ENCODE measurements at regions not wholly inside any gene's neighbourhood (a gene's known extent, or its start where the extent isn't known, plus 50 kb on each side); places are given as distances from the start of the nearest gene placed in this dataset.

- H3K36me3 ChIP-seq, result no peaks in the 10 kb centered on the region
- no peak overlapping the region for H3K27ac ChIP-seq
- no peaks in the 10 kb centered on the region for H3K4me1 ChIP-seq
- TF ChIP-seq, protein P1, sequence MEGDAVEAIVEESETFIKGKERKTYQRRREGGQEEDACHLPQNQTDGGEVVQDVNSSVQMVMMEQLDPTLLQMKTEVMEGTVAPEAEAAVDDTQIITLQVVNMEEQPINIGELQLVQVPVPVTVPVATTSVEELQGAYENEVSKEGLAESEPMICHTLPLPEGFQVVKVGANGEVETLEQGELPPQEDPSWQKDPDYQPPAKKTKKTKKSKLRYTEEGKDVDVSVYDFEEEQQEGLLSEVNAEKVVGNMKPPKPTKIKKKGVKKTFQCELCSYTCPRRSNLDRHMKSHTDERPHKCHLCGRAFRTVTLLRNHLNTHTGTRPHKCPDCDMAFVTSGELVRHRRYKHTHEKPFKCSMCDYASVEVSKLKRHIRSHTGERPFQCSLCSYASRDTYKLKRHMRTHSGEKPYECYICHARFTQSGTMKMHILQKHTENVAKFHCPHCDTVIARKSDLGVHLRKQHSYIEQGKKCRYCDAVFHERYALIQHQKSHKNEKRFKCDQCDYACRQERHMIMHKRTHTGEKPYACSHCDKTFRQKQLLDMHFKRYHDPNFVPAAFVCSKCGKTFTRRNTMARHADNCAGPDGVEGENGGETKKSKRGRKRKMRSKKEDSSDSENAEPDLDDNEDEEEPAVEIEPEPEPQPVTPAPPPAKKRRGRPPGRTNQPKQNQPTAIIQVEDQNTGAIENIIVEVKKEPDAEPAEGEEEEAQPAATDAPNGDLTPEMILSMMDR (IDR thresholded peaks at IDR 0.05), result no peak
- no peak overlapping the region for H3K4me3 ChIP-seq
- no peaks in the 10 kb centered on the region for H3K27me3 ChIP-seq
- no peaks in the 10 kb centered on the region for H3K9me3 ChIP-seq
- DNase-seq, result no peak
Measured at GRCh38 chrY:20968237-20968636, 212.3 kb downstream of the RPS4Y2 start.

GRCh38 chrY:20971371-20971770 is 215.5 kb downstream of the RPS4Y2 start:
- Histone ChIP-seq H3K4me1 (no peaks in the 10 kb centered on the region), H3K27me3 (no peaks in the 10 kb centered on the region), H3K9me3 (no peaks in the 10 kb centered on the region), H3K27ac (no peak overlapping the region), H3K36me3 (no peaks in the 10 kb centered on the region), H3K4me3 (no peak overlapping the region)
- TF ChIP-seq, protein P1 (IDR thresholded peaks at IDR 0.05), result no peak
- no peak for TF ChIP-seq POLR2A (IDR thresholded peaks at IDR 0.05)
- no peak for DNase-seq

- no peak for TF ChIP-seq POLR2A (IDR thresholded peaks at IDR 0.05)
- TF ChIP-seq, protein P1 (IDR thresholded peaks at IDR 0.05), result no peak
- no peak overlapping the region for H3K27ac ChIP-seq
- DNase-seq, result no peak
- H3K9me3 ChIP-seq, result no peaks in the 10 kb centered on the region
- no peaks in the 10 kb centered on the region for H3K4me1 ChIP-seq
- H3K27me3 ChIP-seq, result no peaks in the 10 kb centered on the region
- no peak overlapping the region for H3K4me3 ChIP-seq
- no peaks in the 10 kb centered on the region for H3K36me3 ChIP-seq
Measured at GRCh38 chrY:20986037-20986436, 230.1 kb downstream of the RPS4Y2 start.

GRCh38 chrY:20990123-20990522 is 234.2 kb downstream of the RPS4Y2 start:
- TF ChIP-seq, protein P1 (IDR thresholded peaks at IDR 0.05), result no peak
- TF ChIP-seq POLR2A (IDR thresholded peaks at IDR 0.05), result no peak

GRCh38 chrY:20990869-20991548 is 235.1 kb downstream of the RPS4Y2 start:
- H3K4me1 ChIP-seq, result peaks cover 0 to 7% (median 0%) of the 10 kb centered on the region in 4 donors
- no peaks in the 10 kb centered on the region for H3K9me3 ChIP-seq
- peak overlapping the region in 1 of 4 donors; percentile 34 for H3K4me3 ChIP-seq
- H3K27me3 ChIP-seq, result no peaks in the 10 kb centered on the region
- DNase-seq, result no peak
- TF ChIP-seq, protein P1 (IDR thresholded peaks at IDR 0.05), result no peak
- TF ChIP-seq POLR2A (IDR thresholded peaks at IDR 0.05), result no peak
- H3K27ac ChIP-seq, result peak overlapping the region in 2 of 4 donors; percentile 40 to 78
- no peaks in the 10 kb centered on the region for H3K36me3 ChIP-seq

More at GRCh38 chrY:20990123-20990522, 234.2 kb downstream of the RPS4Y2 start:
- Histone ChIP-seq H3K9me3 (no peaks in the 10 kb centered on the region), H3K4me1 (peaks cover 0 to 7% (median 0%) of the 10 kb centered on the region in 4 donors), H3K36me3 (no peaks in the 10 kb centered on the region), H3K4me3 (no peak overlapping the region), H3K27me3 (no peaks in the 10 kb centered on the region), H3K27ac (no peak overlapping the region)
- DNase-seq, result no peak

Measured in Peyer's patch (tissue), 4 donors.